ENCODE measurements at regions not wholly inside any gene's neighbourhood (a gene's known extent, or its start where the extent isn't known, plus 50 kb on each side); places are given as distances from the start of the nearest gene placed in this dataset.

DNA sequence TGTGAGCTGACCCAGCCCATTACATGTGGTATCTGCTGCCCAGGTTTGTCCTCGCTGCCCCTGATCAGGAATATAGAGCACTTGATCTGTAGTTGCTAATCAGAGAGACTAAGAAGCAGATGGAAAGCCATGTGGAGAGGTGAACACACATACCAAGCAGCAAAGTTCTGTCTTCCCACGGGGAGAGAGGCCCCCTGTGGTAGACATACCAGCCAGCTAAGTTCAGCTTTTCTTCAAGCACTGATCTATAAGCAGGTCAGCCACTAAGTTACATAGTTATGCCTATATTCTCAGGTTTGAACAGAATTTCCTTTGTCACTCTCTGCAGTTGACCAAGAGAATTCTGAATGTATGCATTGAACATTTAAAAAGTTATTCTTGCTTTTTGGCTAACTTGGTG, 76.4 kb downstream of the DDX3Y start:
- DNase-seq = no peak

GRCh38 chrY:12982249-12982829, 77.7 kb downstream of the DDX3Y start:
- no peak for DNase-seq

- DNase-seq = no peak
Observed at GRCh38 chrY:12984637-12985344, 80.1 kb downstream of the DDX3Y start.

DNA sequence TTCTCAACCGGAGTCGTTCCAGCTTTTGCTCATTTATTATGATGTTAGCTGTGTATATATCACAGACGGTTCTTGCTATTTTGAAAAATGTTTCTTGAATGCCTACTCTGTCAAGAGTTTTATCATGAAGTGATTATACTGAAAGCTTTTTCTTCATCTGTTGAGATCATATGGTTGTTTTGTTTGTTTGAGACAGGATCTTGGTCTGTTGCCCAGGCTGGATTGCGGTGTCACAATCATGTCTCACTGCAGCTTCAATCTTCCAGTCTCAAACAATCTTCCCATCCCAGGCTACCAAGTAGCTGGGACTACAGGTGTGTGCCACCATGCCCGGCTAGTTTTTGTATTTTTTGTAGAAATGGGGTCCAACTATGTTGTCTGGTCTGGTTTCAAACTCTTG, 112.8 kb downstream of the DDX3Y start:
- peak; percentile 33 for DNase-seq

DNA sequence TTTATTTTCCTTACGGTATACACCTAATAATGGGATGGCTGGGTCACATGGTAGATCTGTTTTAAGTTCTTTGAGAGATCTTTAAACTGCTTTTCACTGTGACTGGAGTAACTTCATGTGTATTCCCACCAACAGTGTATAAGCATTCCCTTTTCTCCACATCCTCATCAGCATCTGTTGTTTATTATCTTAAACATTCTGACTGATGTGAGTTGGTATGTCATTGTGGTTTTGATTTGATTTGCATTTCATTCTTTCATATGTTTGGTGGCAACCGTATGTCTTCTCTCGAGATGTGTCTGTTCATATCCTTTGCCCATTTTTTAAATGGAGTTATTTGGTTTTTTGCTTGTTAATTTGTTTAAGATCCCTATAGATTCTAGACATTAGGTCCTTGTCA, 114.8 kb downstream of the DDX3Y start:
- DNase-seq = peak; percentile 79

GRCh38 chrY:13020839-13021238, 116.2 kb downstream of the DDX3Y start:
- no peak for DNase-seq

DNA sequence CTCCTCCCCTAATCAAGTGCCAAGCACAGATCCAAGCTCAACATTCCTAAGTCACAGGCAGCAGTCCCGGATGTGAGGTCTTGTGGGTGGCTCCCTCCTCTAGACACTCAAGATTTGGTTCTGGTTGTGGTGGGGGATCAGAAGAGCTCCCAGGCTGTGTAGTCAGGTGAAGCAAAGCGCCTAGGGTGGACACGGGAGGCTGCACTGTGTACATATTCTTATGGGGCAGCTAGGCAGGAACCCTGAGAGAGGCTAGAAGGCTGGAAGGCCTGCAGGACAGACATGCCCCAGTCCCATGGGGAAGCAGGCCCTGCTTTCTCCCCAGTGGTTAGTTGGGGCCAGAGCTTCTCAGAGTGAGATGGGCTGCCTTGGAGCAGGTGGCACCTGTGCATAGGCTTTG, 118.9 kb downstream of the DDX3Y start:
- DNase-seq = no peak

- no peak for DNase-seq
Observed at GRCh38 chrY:13024447-13024846, 119.8 kb downstream of the DDX3Y start.

DNA sequence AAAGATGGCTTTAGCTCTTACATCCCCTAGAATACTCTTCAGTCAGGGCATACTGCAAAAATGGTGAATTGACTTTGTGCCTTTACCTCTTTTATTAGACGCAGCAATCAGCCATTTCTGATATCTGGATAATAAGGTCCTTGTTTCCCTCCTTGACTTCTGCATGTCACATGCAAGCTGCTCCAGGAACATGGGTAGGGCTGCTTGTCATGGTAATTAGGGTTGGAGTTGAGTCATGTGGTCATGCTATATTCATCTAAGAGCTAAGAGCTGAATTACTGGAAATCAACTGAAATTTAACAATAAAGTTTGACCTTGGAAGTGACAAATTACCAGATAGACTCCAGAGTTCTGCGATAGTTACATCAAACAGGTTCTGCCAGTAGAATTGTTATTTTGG, 122.2 kb downstream of the DDX3Y start:
- DNase-seq = no peak

DNA sequence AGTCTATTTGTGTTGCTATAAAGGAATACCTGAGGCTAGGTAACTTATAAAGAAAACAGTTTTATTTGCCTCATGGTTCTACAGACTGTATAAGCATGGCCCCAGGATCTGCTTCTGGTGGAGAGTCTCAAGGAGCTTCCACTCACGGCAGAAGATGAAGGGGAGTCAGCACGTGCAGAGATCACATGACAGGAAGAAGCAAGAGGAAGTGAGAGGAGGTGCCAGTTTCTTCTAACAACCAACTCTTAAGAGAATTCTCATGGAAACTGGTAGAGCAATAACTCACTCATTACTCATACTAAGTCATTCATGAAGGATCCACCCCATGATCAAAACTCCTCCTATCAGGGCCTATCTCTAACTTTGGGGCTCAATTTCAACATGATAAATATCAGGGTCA, 135.6 kb downstream of the DDX3Y start:
- no peak for DNase-seq

- DNase-seq = no peak
Observed at GRCh38 chrY:13053501-13053900, 148.8 kb downstream of the DDX3Y start.

GRCh38 chrY:13066372-13066771, 161.7 kb downstream of the DDX3Y start:
- no peak for DNase-seq

- DNase-seq = peak; percentile 0
Observed at GRCh38 chrY:13068696-13069095, 164.0 kb downstream of the DDX3Y start.

- no peak for DNase-seq
Observed at GRCh38 chrY:13069111-13069510, 164.4 kb downstream of the DDX3Y start.

GRCh38 chrY:13082748-13083147, 178.1 kb downstream of the DDX3Y start:
- DNase-seq = no peak

DNA sequence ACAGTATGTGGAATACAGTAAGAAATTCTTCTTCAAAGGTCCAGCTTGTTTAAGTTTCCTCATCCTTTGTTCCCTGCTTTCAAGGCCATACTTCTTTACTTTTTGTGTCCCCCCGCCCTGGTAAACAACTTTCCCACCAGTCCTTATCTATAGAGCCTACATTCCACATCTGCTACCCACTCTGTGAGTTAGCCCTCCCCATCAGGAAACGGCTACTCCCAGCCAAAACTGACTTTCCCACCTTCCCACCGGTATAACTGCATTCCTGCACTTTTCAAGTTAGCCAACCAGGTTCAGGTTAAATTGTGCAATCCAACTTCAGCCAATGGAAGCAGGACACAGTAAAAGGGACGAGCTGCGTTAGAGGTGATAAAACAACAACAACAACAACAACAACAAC, 186.9 kb downstream of the DDX3Y start:
- no peak for DNase-seq

- DNase-seq = no peak
Observed at GRCh38 chrY:13092986-13093385, 188.3 kb downstream of the DDX3Y start.

DNA sequence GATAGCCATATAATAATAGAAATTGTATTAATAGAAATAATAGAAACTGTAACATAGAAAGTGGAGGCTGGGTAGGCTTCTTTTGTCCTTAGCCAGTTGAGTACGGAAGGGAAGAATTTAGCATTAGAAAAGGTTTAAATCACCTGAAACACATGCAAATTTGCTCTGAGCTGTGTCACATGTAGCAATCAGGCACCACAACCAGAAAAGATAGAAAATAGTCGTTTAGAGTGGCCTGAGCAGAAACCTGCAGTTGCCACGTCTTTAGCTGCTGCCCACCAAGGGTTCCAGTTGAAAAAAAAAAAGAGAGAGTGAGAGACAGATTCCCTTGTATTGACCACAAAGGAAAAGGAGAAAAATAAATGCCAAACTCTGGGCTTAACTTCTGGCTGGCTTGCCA, 188.8 kb downstream of the DDX3Y start:
- DNase-seq = no peak

GRCh38 chrY:13094411-13094810, 189.7 kb downstream of the DDX3Y start:
- no peak for DNase-seq

GRCh38 chrY:13094904-13095600, 190.4 kb downstream of the DDX3Y start:
- DNase-seq = peak; percentile 26

- no peak for DNase-seq
Observed at GRCh38 chrY:13126881-13127456, 222.3 kb downstream of the DDX3Y start.

DNA sequence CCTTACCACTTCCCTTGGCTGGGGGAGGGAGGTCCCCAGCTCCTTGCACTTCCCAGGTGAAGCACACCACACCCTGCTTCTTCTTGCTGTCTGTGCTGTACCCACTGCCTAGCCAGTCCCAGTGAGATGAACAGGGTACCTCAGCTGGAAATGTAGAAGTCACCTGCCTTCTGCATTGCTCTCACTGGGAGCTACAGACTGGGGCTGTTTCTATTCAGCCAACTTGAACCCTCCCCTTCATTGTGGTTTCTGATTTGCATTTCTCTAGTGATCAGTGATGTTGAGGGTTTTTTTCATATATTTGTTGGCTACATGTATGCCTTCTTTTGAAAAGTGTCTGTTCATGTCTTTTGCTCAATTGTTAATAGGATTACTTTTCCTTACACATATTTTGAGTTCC, 222.8 kb downstream of the DDX3Y start:
- no peak for DNase-seq

GRCh38 chrY:13149148-13149547, 244.5 kb downstream of the DDX3Y start:
- no peak for DNase-seq

GRCh38 chrY:13167698-13168097, 263.0 kb downstream of the DDX3Y start:
- DNase-seq = no peak
